ENCODE measurements at regions not wholly inside any gene's neighbourhood (a gene's known extent, or its start where the extent isn't known, plus 50 kb on each side); places are given as distances from the start of the nearest gene placed in this dataset.

- no peak for DNase-seq
Observed at GRCh38 chr1:112267206-112267605, 128.8 kb upstream of the CTTNBP2NL start.

GRCh38 chr1:112267929-112268328 is 128.1 kb upstream of the CTTNBP2NL start:
- no peak for DNase-seq

- no peak for DNase-seq
Observed at GRCh38 chr1:112268408-112268807, 127.6 kb upstream of the CTTNBP2NL start.

GRCh38 chr1:112271270-112271669 is 124.7 kb upstream of the CTTNBP2NL start:
- no peak for DNase-seq

GRCh38 chr1:112272101-112272772 is 123.8 kb upstream of the CTTNBP2NL start:
- DNase-seq = no peak

GRCh38 chr1:112284796-112285195 is 111.2 kb upstream of the CTTNBP2NL start:
- DNase-seq = no peak

GRCh38 chr1:112285316-112285715 is 110.7 kb upstream of the CTTNBP2NL start:
- DNase-seq = no peak

GRCh38 chr1:112285746-112286145 is 110.3 kb upstream of the CTTNBP2NL start:
- DNase-seq = no peak

- DNase-seq = peak; percentile 84
Observed at GRCh38 chr1:112296908-112297307, 99.1 kb upstream of the CTTNBP2NL start.

- DNase-seq = no peak
Observed at GRCh38 chr1:112297536-112297935, 98.5 kb upstream of the CTTNBP2NL start.

- DNase-seq = peak; percentile 24
Observed at GRCh38 chr1:112298558-112298957, 97.5 kb upstream of the CTTNBP2NL start.

- no peak for DNase-seq
Observed at GRCh38 chr1:112304126-112304525, 91.9 kb upstream of the CTTNBP2NL start.

GRCh38 chr1:112304612-112305011 is 91.4 kb upstream of the CTTNBP2NL start:
- DNase-seq = no peak

GRCh38 chr1:112307930-112308591 is 88.0 kb upstream of the CTTNBP2NL start:
- no peak for DNase-seq

GRCh38 chr1:112308716-112309115 is 87.3 kb upstream of the CTTNBP2NL start:
- no peak for DNase-seq

GRCh38 chr1:112309499-112309898 is 86.5 kb upstream of the CTTNBP2NL start:
- no peak for DNase-seq

- no peak for DNase-seq
Observed at GRCh38 chr1:112312315-112312714, 83.7 kb upstream of the CTTNBP2NL start.

GRCh38 chr1:112312879-112313278 is 83.1 kb upstream of the CTTNBP2NL start:
- no peak for DNase-seq

- no peak for DNase-seq
Observed at GRCh38 chr1:112316254-112316913, 79.6 kb upstream of the CTTNBP2NL start.

- DNase-seq = no peak
Observed at GRCh38 chr1:112317140-112317539, 78.9 kb upstream of the CTTNBP2NL start.

- no peak for DNase-seq
Observed at GRCh38 chr1:112317611-112318062, 78.4 kb upstream of the CTTNBP2NL start.

GRCh38 chr1:112318263-112318662 is 77.8 kb upstream of the CTTNBP2NL start:
- DNase-seq = no peak

- DNase-seq = no peak
Observed at GRCh38 chr1:112318698-112319370, 77.2 kb upstream of the CTTNBP2NL start.
